ENCODE measurements at regions not wholly inside any gene's neighbourhood (a gene's known extent, or its start where the extent isn't known, plus 50 kb on each side); places are given as distances from the start of the nearest gene placed in this dataset.

GRCh38 chr12:66804563-66804974 lies 125.7 kb upstream of the GRIP1 start:
- ChIA-PET CTCF (interaction anchor here (0.9 kb wide), 1 partner anchor 96 kb away, joined by 3 read pairs; no protein-coding TSS in a partner anchor), POLR2A (no interaction called here)
- Mint-ChIP-seq H3K4me3 (peak overlapping the region; percentile 20; the same call in 1 of the 2 replicates), H3K27me3 (ENCODE audit: low read depth) (peaks cover 10% of the 10 kb centered on the region), H3K9me3 (no peaks in the 10 kb centered on the region; the same call in 1 of the 2 replicates), H3K4me1 (peaks cover 39% of the 10 kb centered on the region), H3K27ac (no peak overlapping the region), H3K36me3 (no peaks in the 10 kb centered on the region)
- ATAC-seq (peak; percentile 47), DNase-seq (ENCODE audit: low spot score) (no peak)
- TF ChIP-seq CREB1 (CRISPR knock-in tag; IDR thresholded peaks at IDR 0.05) (no peak), EMX1 (CRISPR knock-in tag; IDR thresholded peaks at IDR 0.05) (no peak), AFF4 (CRISPR knock-in tag; IDR thresholded peaks at IDR 0.05; ENCODE audit: borderline replicate concordance) (no peak), MXD4 (CRISPR knock-in tag; IDR thresholded peaks at IDR 0.05; ENCODE audit: borderline replicate concordance) (no peak)

DNA sequence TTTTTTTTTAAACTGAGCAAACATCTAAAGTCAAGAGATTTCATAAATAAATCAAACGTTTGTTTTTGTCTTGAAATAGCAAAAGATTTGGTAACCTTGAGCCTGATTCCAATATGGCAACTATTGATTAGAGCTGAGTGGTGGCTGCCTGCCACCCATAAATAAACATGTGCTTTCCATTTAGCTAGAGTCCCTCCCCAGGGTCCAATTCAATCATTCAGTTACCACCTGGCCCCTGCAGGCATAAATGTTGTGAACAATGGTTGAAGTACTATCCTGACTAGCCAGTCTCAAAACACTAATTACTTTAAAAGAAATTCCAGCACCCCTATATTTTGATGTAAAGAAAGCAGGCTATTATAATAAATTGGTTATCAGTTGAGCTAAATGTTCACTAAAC lies 129.7 kb upstream of the GRIP1 start:
- TF ChIP-seq GABPB1 (CRISPR knock-in tag; IDR thresholded peaks at IDR 0.05): no peak
- no peak for TF ChIP-seq OVOL2 (CRISPR knock-in tag; IDR thresholded peaks at IDR 0.05; ENCODE audit: borderline replicate concordance)
- no peak for TF ChIP-seq HMGA2 (CRISPR knock-in tag; IDR thresholded peaks at IDR 0.05)
- TF ChIP-seq ATF6 (CRISPR knock-in tag; IDR thresholded peaks at IDR 0.05): no peak
- no peak for TF ChIP-seq CREM (CRISPR knock-in tag; IDR thresholded peaks at IDR 0.05)
- TF ChIP-seq, protein P1, sequence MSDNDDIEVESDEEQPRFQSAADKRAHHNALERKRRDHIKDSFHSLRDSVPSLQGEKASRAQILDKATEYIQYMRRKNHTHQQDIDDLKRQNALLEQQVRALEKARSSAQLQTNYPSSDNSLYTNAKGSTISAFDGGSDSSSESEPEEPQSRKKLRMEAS (CRISPR knock-in tag; IDR thresholded peaks at IDR 0.05): no peak
- no peak for TF ChIP-seq NFATC4 (CRISPR knock-in tag; IDR thresholded peaks at IDR 0.05)
- no peak for TF ChIP-seq ZNF532 (CRISPR knock-in tag; IDR thresholded peaks at IDR 0.05; ENCODE audit: borderline replicate concordance)
- TF ChIP-seq FOXK1 (CRISPR knock-in tag; IDR thresholded peaks at IDR 0.05): no peak
- ChIA-PET CTCF (no interaction called here), POLR2A (no interaction called here)
- Mint-ChIP-seq H3K27ac (no peak overlapping the region), H3K4me1 (peaks cover 33% of the 10 kb centered on the region), H3K4me3 (no peak overlapping the region), H3K36me3 (no peaks in the 10 kb centered on the region), H3K27me3 (ENCODE audit: low read depth) (peaks cover 4% of the 10 kb centered on the region), H3K9me3 (no peaks in the 10 kb centered on the region; the same call in 1 of the 2 replicates)
- ATAC-seq (no peak), DNase-seq (ENCODE audit: low spot score) (no peak)
